Transverse colon (tissue), 3 donors: ENCODE measurements at regions not wholly inside any gene's neighbourhood (a gene's known extent, or its start where the extent isn't known, plus 50 kb on each side); places are given as distances from the start of the nearest gene placed in this dataset.

ENCODE experiments used
- CTCF ChIP-seq, 5 experiments: fragments of 200-600 bp in 3 of 5; fragments of 450-650 bp in 2 of 5; sonication (generic) in 3 of 5; IDR thresholded peaks; 1 replicate in 2 of 5; 2 replicates in 3 of 5; pipeline ENCODE4 v1.5.1; 2016 to 2017; ENCODE audit warnings: antibody characterized with exemption in 5 of 5, inconsistent platforms in 3 of 5, mild to moderate bottlenecking in 2 of 5, moderate library complexity in 1 of 5
- EP300 ChIP-seq: sonication (generic); formaldehyde crosslinking; IDR thresholded peaks from one replicate; pipeline ENCODE4 v1.6.1; 2017; ENCODE audit warnings: antibody characterized with exemption, low read depth

- TF ChIP-seq EP300 (no peak), CTCF (IDR thresholded peaks at IDR 0.05) (no peak)
These were observed 217.2 kb downstream of the SPRY1 start for GRCh38 chr4:123613586-123614344.
